ENCODE measurements at regions not wholly inside any gene's neighbourhood (a gene's known extent, or its start where the extent isn't known, plus 50 kb on each side); places are given as distances from the start of the nearest gene placed in this dataset.

DNA sequence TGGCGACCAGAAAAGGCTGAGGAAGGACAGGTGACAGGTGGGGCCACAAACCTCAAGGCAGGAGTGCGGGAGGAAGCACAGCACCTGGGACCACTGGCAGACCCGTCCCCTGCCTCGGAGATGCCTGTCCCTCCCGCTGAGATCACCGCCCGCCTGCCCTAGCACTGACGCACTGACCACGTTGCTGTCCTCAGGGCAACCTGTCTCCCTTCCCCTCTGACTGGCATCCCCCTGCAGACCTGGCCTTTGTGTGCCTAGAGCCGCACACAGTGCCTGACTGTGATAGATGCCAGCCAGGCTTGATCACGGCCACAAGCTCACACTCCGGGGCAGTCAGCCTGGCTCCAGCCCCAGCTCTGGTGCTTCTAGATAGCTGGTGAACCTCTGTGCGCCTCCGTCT, 58.4 kb upstream of the EN2 start:
- Histone ChIP-seq H3K18ac (ENCODE audit: insufficient read length, low read depth, low read length) (no peak overlapping the region), H3K4me2 (ENCODE audit: insufficient read depth, insufficient read length, low read length) (no peak overlapping the region), H3K23ac (ENCODE audit: insufficient read length, low read depth, low read length) (no peak overlapping the region), H2AK5ac (ENCODE audit: insufficient read length, low read length) (no peak overlapping the region), H3T11ph (ENCODE audit: low read length) (no peak overlapping the region), H4K20me1 (ENCODE audit: control insufficient read depth, insufficient read depth, insufficient read length) (no peaks in the 10 kb centered on the region), H2AFZ (ENCODE audit: low read length) (no peak overlapping the region), H2BK120ac (ENCODE audit: low read depth, low read length, poor library complexity, severe bottlenecking) (no peak overlapping the region), H3K4ac (ENCODE audit: low read depth, low read length) (no peak overlapping the region), H3K56ac (ENCODE audit: insufficient read length, low read depth, low read length) (no peak overlapping the region), H3K9ac (ENCODE audit: extremely low read depth, insufficient read length, low read length) (no peak overlapping the region), H3K79me1 (ENCODE audit: insufficient read depth, low read depth, low read length, poor library complexity, severe bottlenecking) (no peaks in the 10 kb centered on the region), H2BK20ac (ENCODE audit: low read depth, low read length, poor library complexity, severe bottlenecking) (no peak overlapping the region), H4K91ac (ENCODE audit: insufficient read length, low read depth, low read length) (no peak overlapping the region), H2BK5ac (ENCODE audit: insufficient read length, low read length) (no peak overlapping the region), H3K23me2 (ENCODE audit: insufficient read length, low read depth, low read length, poor library complexity, severe bottlenecking) (no peaks in the 10 kb centered on the region), H3K27me3 (ENCODE audit: insufficient read depth, low read length) (no peaks in the 10 kb centered on the region), H4K8ac (replicated peaks; ENCODE audit: insufficient read length, low read depth, low read length) (no peak overlapping the region), H3K4me1 (ENCODE audit: insufficient read depth, low read length) (no peaks in the 10 kb centered on the region), H3K79me2 (ENCODE audit: insufficient read depth, low read length) (no peaks in the 10 kb centered on the region), H3K9me3 (ENCODE audit: control insufficient read depth, low read depth, low read length) (no peaks in the 10 kb centered on the region), H3K27ac (ENCODE audit: insufficient read length, low read depth, low read length) (no peak overlapping the region), H4K5ac (ENCODE audit: insufficient read length, low read depth, low read length) (no peak overlapping the region), H2BK15ac (ENCODE audit: low read depth, low read length) (no peak overlapping the region), H2BK12ac (ENCODE audit: insufficient read length, low read depth, low read length) (no peak overlapping the region), H3K14ac (ENCODE audit: insufficient read depth, low read length) (no peak overlapping the region; the same call in 1 of the 2 replicates)
- no CpG with 5 or more reads among the region's 14 CpGs for WGBS (ENCODE audit: extremely low coverage, insufficient read length, low lambda C conversion rate)
- H3K27me3 Mint-ChIP-seq (ENCODE audit: low read depth) = peaks cover 78% of the 10 kb centered on the region
- H3K4me1 Mint-ChIP-seq = no peaks in the 10 kb centered on the region
- no peak overlapping the region for H3K4me3 Mint-ChIP-seq
- peaks cover 0 to 9% (median 0%) of the 10 kb centered on the region in 3 experiments; a peak in 2 of 7 replicates for H3K36me3 Mint-ChIP-seq (ENCODE audit: insufficient read depth in 1 of 3, low read depth in 3 of 3)
- no peak for DNase-seq
- H3K9me3 Mint-ChIP-seq = peaks cover 9 to 13% of the 10 kb centered on the region in 2 experiments; a peak in 4 of 5 replicates
- TF ChIP-seq, protein P1, sequence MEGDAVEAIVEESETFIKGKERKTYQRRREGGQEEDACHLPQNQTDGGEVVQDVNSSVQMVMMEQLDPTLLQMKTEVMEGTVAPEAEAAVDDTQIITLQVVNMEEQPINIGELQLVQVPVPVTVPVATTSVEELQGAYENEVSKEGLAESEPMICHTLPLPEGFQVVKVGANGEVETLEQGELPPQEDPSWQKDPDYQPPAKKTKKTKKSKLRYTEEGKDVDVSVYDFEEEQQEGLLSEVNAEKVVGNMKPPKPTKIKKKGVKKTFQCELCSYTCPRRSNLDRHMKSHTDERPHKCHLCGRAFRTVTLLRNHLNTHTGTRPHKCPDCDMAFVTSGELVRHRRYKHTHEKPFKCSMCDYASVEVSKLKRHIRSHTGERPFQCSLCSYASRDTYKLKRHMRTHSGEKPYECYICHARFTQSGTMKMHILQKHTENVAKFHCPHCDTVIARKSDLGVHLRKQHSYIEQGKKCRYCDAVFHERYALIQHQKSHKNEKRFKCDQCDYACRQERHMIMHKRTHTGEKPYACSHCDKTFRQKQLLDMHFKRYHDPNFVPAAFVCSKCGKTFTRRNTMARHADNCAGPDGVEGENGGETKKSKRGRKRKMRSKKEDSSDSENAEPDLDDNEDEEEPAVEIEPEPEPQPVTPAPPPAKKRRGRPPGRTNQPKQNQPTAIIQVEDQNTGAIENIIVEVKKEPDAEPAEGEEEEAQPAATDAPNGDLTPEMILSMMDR (conservative IDR thresholded peaks at IDR 0.05) = no peak
- no peak overlapping the region for H3K27ac Mint-ChIP-seq

Data from H9 (cell line).